HepG2 (cell line): ENCODE measurements at regions not wholly inside any gene's neighbourhood (a gene's known extent, or its start where the extent isn't known, plus 50 kb on each side); places are given as distances from the start of the nearest gene placed in this dataset.

Source experiments
- ATAC-seq: fragments of 200-7000 bp; cut with Tn5 transposase; 3 replicates; pipeline ENCODE4 v1.9.1; 2020; ENCODE audit warnings: mild to moderate bottlenecking, moderate library complexity
- BruUV-seq: library from RNA; stranded (reverse); fragments of 400-500 nt; replicated peaks from 2 replicates; lab custom pipeline; 2021; lab: Mats Ljungman, UMichigan
- CTCF ChIA-PET: fragments of 300-600 bp; formaldehyde crosslinking; extraction: SDS; loops from one replicate; lab custom pipeline; 2021; ENCODE audit warnings: low total read pairs, inconsistent platforms, low intra/inter-chr PET ratio; lab: Yijun Ruan, JAX
- POLR2A ChIA-PET: fragments of 350-600 bp; sonication (Branson Sonifier 250); formaldehyde crosslinking; loops from one replicate; lab custom pipeline; 2020; ENCODE audit warnings: antibody characterized with exemption, inconsistent platforms; lab: Yijun Ruan, JAX
- DNase-seq: peaks from one replicate; pipeline ENCODE4 v3.0.0-alpha.2; 2015; ENCODE audit warnings: low spot score
- FAIRE-seq: peaks from 3 replicates; lab custom pipeline; 2011; peaks lifted over from hg19 to GRCh38; lab: Jason Lieb, UNC
- H2AFZ ChIP-seq: one replicate; pipeline ENCODE4 v1.6.1; 2011; ENCODE audit warnings: low read length, inconsistent platforms
- H3K27ac ChIP-seq: fragments of 300-600 bp; 3 replicates; pipeline ENCODE4 v1.8.0; 2011; ENCODE audit warnings: mixed run types, mild to moderate bottlenecking, mixed read lengths, low read length, inconsistent platforms; ENCODE audit not compliant: insufficient read depth; ENCODE audit errors: extremely low read length
- H3K27me3 ChIP-seq, 2 experiments: fragments of 200-600 bp in 1 of 2; 2 replicates in 1 of 2; 3 replicates in 1 of 2; pipeline versions ENCODE4 v1.6.0 to v1.8.0; 2011; ENCODE audit warnings: low read length in 2 of 2, mild to moderate bottlenecking in 2 of 2, moderate library complexity in 2 of 2, inconsistent platforms in 1 of 2; ENCODE audit not compliant: insufficient read depth in 2 of 2, control insufficient read depth in 1 of 2
- H3K36me3 ChIP-seq, 2 experiments: fragments of 200-600 bp in 1 of 2; replicated peaks in 1 of 2; 2 replicates in 1 of 2; 3 replicates in 1 of 2; pipeline versions ENCODE4 v1.5.1 to v1.8.0; 2011; ENCODE audit warnings: low read length in 2 of 2, inconsistent platforms in 1 of 2; ENCODE audit not compliant: insufficient read depth in 2 of 2, control insufficient read depth in 1 of 2
- H3K4me1 ChIP-seq: 2 replicates; pipeline ENCODE4 v1.5.1; 2012; ENCODE audit warnings: low read length, inconsistent platforms; ENCODE audit not compliant: insufficient read depth
- H3K4me2 ChIP-seq: 2 replicates; pipeline ENCODE4 v1.6.0; 2011; ENCODE audit warnings: low read depth, low read length, inconsistent platforms
- H3K4me3 ChIP-seq, 3 experiments: fragments of 200-600 bp in 1 of 3; sonication (generic), shearing (Covaris generic) in 1 of 3; replicated peaks in 1 of 3; 2 replicates each; pipeline ENCODE4 v1.5.1; 2011 to 2016; ENCODE audit warnings: low read length in 3 of 3, inconsistent platforms in 2 of 3, low read depth in 2 of 3, mild to moderate bottlenecking in 2 of 3, control low read depth in 1 of 3, mixed read lengths in 1 of 3; ENCODE audit not compliant: insufficient read depth in 1 of 3
- H3K79me2 ChIP-seq: one replicate; pipeline ENCODE4 v1.6.1; 2011; ENCODE audit warnings: low read length, inconsistent platforms; ENCODE audit not compliant: insufficient read depth
- H3K9ac ChIP-seq: 2 replicates; pipeline ENCODE4 v1.6.0; 2011; ENCODE audit warnings: mild to moderate bottlenecking, low read depth, low read length, inconsistent platforms; ENCODE audit not compliant: insufficient read depth
- H3K9me3 ChIP-seq: 2 replicates; pipeline ENCODE4 v1.5.1; 2012; ENCODE audit warnings: mild to moderate bottlenecking, low read length
- H4K20me1 ChIP-seq: 2 replicates; pipeline ENCODE4 v1.6.0; 2011; ENCODE audit warnings: inconsistent platforms, mild to moderate bottlenecking, low read length, moderate library complexity; ENCODE audit not compliant: insufficient read depth
- MAX ChIP-seq: IDR thresholded peaks from 2 replicates; pipeline ENCODE4 v1.6.1; 2012; ENCODE audit warnings: inconsistent platforms
- THRA ChIP-seq: sonication (generic); formaldehyde crosslinking; IDR thresholded peaks from 2 replicates; pipeline ENCODE4 v1.4.0; 2020; ENCODE audit warnings: missing genetic modification reagents, borderline replicate concordance
- ZBTB7B ChIP-seq: sonication (generic); formaldehyde crosslinking; IDR thresholded peaks from 2 replicates; pipeline ENCODE4 v1.4.0; 2020; ENCODE audit warnings: missing genetic modification reagents
- ZFP36L2 ChIP-seq: sonication (generic); formaldehyde crosslinking; IDR thresholded peaks from 2 replicates; pipeline ENCODE4 v1.4.0; 2020; ENCODE audit warnings: missing genetic modification reagents
- ZNF276 ChIP-seq: sonication (generic); formaldehyde crosslinking; IDR thresholded peaks from 2 replicates; pipeline ENCODE4 v1.4.0; 2020; ENCODE audit warnings: mild to moderate bottlenecking, low read depth, missing genetic modification reagents
- WGBS: methylation state at CpG from one replicate; pipeline ENCODE4 v1.1.6; 2017; ENCODE audit warnings: low lambda C conversion rate; 5-methylcytosine and 5-hydroxymethylcytosine counted together
- in situ Hi-C: cut with HindIII; loops from 2 replicates; pipeline ENCODE4 v1.10.0; 2017; ENCODE audit warnings: low pct_unique_long_range_greater_than_20kb; ENCODE audit not compliant: extremely low pct_ligation_motif_present
- intact Hi-C: fragments of 100-400 bp; cut with micrococcal nuclease; formaldehyde crosslinking; loops from one replicate; pipeline ENCODE4 v1.10.0; 2022; ENCODE audit not compliant: unreplicated experiment

- Histone ChIP-seq H3K4me3 (no peak overlapping the region), H3K9me3 (no peaks in the 10 kb centered on the region), H3K27me3 (peaks cover 2 to 43% of the 10 kb centered on the region in 2 experiments; a peak in 4 of 5 replicates), H3K4me1 (peaks cover 56% of the 10 kb centered on the region), H2AFZ (no peak overlapping the region), H3K79me2 (no peaks in the 10 kb centered on the region), H3K36me3 (no peaks in the 10 kb centered on the region)
- CTCF ChIA-PET, result no interaction called here
- in situ Hi-C loops (no loop called here), intact Hi-C loops (loop anchor here (10.0 kb wide), 1 partner anchor 62 kb away; no protein-coding TSS in a partner anchor)
- FAIRE-seq (no peak), ATAC-seq (peak; percentile 9; the same call in 2 of the 3 replicates)
- no TSS peak for BruUV-seq
- 54% methylated on average over 11 of the region's 11 CpGs for WGBS
- no peak for TF ChIP-seq THRA (CRISPR knock-in tag)
- no peak for TF ChIP-seq ZNF276
- TF ChIP-seq ZFP36L2 (CRISPR knock-in tag), result no peak
- no peak for TF ChIP-seq MAX
- no peak for TF ChIP-seq ZBTB7B (CRISPR knock-in tag)
- TF ChIP-seq, all 625 proteins: peak for 0
- POLR2A ChIA-PET, result no interaction called here
- Histone ChIP-seq H3K9ac (no peak overlapping the region), H3K27ac (no peak overlapping the region), H4K20me1 (peaks cover 3% of the 10 kb centered on the region), H3K4me2 (no peak overlapping the region)
- no peak for DNase-seq
Measured at GRCh38 chr10:78912361-78913218, 156.2 kb upstream of the ZMIZ1 start.
